Immature natural killer cell (primary cell): ENCODE measurements at regions not wholly inside any gene's neighbourhood (a gene's known extent, or its start where the extent isn't known, plus 50 kb on each side); places are given as distances from the start of the nearest gene placed in this dataset.
"Not testable (repeated sequence)": the region's sequence is repeated elsewhere in the genome, so short reads cannot be mapped to it uniquely, and the experiment has no call there.

Experiments used
- DNase-seq, 3 donors: peaks; one replicate each; pipeline ENCODE4 v3.0.0; 2022; ENCODE audit warnings: mixed read lengths in 1 of 3
- H3K27ac Mint-ChIP-seq, 6 donors: one replicate each; pipeline ENCODE4 v1.8.0; 2020; ENCODE audit warnings: mixed read lengths in 6 of 6, mild to moderate bottlenecking in 5 of 6, inconsistent platforms in 4 of 6, moderate library complexity in 3 of 6
- H3K27me3 Mint-ChIP-seq, 3 donors: one replicate each; pipeline ENCODE4 v1.8.0; 2020 to 2021; ENCODE audit warnings: low read depth in 3 of 3, mild to moderate bottlenecking in 3 of 3, mixed read lengths in 3 of 3, moderate library complexity in 3 of 3, inconsistent platforms in 1 of 3
- H3K36me3 Mint-ChIP-seq, 3 donors: one replicate each; pipeline ENCODE4 v1.8.0; 2020; ENCODE audit warnings: mixed read lengths in 3 of 3, inconsistent platforms in 2 of 3, mild to moderate bottlenecking in 2 of 3
- H3K4me1 Mint-ChIP-seq, 2 donors: one replicate each; pipeline ENCODE4 v1.8.0; 2020; ENCODE audit warnings: inconsistent platforms in 2 of 2, mild to moderate bottlenecking in 2 of 2, mixed read lengths in 2 of 2, moderate library complexity in 1 of 2
- H3K4me3 Mint-ChIP-seq, 5 donors: one replicate each; pipeline ENCODE4 v1.8.0; 2020; ENCODE audit warnings: mild to moderate bottlenecking in 5 of 5, mixed read lengths in 5 of 5, inconsistent platforms in 3 of 5, moderate library complexity in 3 of 5
- H3K9me3 Mint-ChIP-seq, 6 donors: one replicate each; pipeline ENCODE4 v1.8.0; 2020; ENCODE audit warnings: mild to moderate bottlenecking in 6 of 6, mixed read lengths in 6 of 6, inconsistent platforms in 4 of 6, moderate library complexity in 3 of 6

DNA sequence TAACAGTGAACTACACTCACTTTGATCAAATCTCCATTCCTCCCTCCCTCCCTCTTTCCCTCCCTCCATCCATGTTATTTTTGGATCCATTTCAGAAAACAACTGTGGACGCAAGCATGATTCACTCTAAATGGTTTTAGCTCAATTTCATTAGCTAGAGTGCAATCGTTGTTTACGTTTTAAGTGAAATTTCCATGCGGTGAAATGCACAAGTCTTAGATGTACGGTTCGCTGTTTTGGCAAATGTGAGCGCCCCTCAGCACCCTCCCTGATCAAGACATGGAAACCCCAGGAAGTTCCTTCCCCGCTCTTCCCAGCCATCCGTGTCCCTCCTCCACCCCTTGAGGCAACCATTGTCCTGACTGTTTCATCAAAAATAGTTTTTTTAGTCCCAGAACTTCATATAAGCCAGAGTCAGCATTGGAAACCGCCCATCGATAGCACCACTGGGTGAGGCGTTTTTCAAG is 206.3 kb downstream of the NPIPB11 start:
- H3K4me3 Mint-ChIP-seq, H3K9me3 Mint-ChIP-seq, H3K27me3 Mint-ChIP-seq, DNase-seq, H3K4me1 Mint-ChIP-seq: not testable (repeated sequence)
- H3K27ac Mint-ChIP-seq, result peak overlapping the region in 2 of 6 donors; percentile 22 to 49
- peaks cover 3 to 12% (median 5%) of the 10 kb centered on the region in 3 donors for H3K36me3 Mint-ChIP-seq

GRCh38 chr16:29199626-29200025 is 206.9 kb downstream of the NPIPB11 start:
- Mint-ChIP-seq H3K36me3 (peaks cover 3 to 10% (median 5%) of the 10 kb centered on the region in 3 donors), H3K4me1 (peaks cover 5 to 10% of the 10 kb centered on the region in 2 donors), H3K27ac (peak overlapping the region in 1 of 6 donors; percentile 50)
- H3K9me3 Mint-ChIP-seq, DNase-seq, H3K27me3 Mint-ChIP-seq, H3K4me3 Mint-ChIP-seq: not testable (repeated sequence)

DNA sequence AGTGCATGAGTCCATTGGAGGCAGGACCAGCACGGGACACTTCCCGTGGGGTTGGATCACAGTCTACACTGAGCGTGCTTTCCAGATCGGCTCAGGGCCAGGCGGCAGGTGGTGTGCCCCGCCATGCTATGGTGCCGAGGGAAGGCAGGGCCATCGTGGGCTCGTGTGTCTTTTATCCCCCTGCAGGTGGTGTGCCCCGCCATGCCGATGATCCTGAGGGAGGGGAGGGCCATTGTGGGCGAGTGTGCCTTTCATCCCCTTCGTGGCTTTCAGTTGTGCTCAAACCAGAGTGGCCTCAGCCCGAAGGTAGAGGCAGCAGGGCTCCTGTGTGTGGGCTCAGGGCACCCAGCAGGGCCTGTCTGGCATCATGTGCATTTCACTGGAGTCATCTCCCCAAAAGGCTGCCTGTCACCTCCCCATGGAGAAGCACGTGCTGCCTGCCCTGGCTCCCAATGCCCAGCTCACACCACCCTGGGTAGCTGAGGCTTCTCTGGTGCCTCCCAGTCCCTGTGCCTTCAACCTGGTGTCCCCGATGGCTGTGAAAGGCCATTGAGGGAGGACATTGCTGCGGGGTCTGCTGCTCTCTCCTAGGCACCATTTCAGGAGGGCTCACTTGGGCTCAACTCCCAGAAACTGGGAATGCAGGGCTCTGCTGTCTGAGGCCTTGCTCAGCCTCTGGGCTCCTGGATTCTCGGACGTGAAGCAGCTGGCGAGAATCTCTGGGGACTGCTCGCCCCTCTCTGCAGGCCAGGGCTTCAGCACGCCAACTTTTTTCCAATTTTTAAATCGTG is 207.6 kb downstream of the NPIPB11 start:
- H3K27me3 Mint-ChIP-seq, result peaks cover 0 to 3% (median 3%) of the 10 kb centered on the region in 3 donors
- H3K36me3 Mint-ChIP-seq, result peaks cover 0 to 5% (median 3%) of the 10 kb centered on the region in 3 donors
- H3K9me3 Mint-ChIP-seq, result no peaks in the 10 kb centered on the region
- H3K4me3 Mint-ChIP-seq, result no peak overlapping the region
- peak overlapping the region in 1 of 6 donors; percentile 24 for H3K27ac Mint-ChIP-seq
- DNase-seq, result no peak
- peaks cover 5% of the 10 kb centered on the region in 2 donors for H3K4me1 Mint-ChIP-seq

- no peaks in the 10 kb centered on the region for H3K9me3 Mint-ChIP-seq
- H3K36me3 Mint-ChIP-seq, result peaks cover 0 to 5% (median 3%) of the 10 kb centered on the region in 3 donors
- peaks cover 5% of the 10 kb centered on the region in 2 donors for H3K4me1 Mint-ChIP-seq
- H3K27ac Mint-ChIP-seq, result peak overlapping the region in 3 of 6 donors; percentile 2 to 79 (median 63)
- H3K27me3 Mint-ChIP-seq, result peaks cover 0 to 3% (median 3%) of the 10 kb centered on the region in 3 donors
- no peak for DNase-seq
- no peak overlapping the region for H3K4me3 Mint-ChIP-seq
Measured at GRCh38 chr16:29198231-29198630, 208.3 kb downstream of the NPIPB11 start.

DNA sequence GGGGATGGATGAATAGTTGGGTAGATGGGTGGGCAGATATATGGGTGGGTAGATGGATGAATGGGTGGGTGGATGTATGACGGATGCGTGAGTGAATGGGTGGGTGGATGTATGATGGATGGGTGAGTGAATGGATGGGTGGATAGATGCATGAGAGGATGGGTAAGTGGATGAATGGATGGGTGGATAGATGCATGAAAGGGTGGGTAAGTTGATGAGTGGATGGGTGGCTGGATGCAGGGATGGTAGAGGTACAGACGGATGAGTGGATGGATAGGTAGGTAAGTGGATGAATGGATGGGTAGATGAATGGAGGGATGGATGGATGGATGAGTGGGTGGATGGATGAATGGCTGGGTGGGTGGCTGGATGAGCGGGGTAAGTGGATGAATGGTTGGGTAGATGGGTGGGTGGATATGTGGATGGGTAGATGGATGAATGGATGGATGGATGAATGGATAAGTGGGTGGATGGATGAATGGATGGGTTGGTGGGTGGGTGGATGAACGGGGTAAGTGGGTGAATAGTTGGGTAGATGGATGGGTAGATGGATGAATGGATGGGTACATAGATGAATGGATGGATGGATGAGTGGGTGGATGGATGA is 208.9 kb downstream of the NPIPB11 start:
- H3K27me3 Mint-ChIP-seq, H3K4me3 Mint-ChIP-seq, DNase-seq, H3K36me3 Mint-ChIP-seq, H3K9me3 Mint-ChIP-seq: not testable (repeated sequence)
- H3K4me1 Mint-ChIP-seq, result peaks cover 10 to 11% of the 10 kb centered on the region in 2 donors
- H3K27ac Mint-ChIP-seq, result peak overlapping the region in 1 of 6 donors; percentile 81

- H3K4me3 Mint-ChIP-seq, H3K27me3 Mint-ChIP-seq, H3K9me3 Mint-ChIP-seq, DNase-seq, H3K27ac Mint-ChIP-seq, H3K36me3 Mint-ChIP-seq: not testable (repeated sequence)
- H3K4me1 Mint-ChIP-seq, result peaks cover 11% of the 10 kb centered on the region in 2 donors
Measured at GRCh38 chr16:29196746-29197145, 209.8 kb downstream of the NPIPB11 start.

DNA sequence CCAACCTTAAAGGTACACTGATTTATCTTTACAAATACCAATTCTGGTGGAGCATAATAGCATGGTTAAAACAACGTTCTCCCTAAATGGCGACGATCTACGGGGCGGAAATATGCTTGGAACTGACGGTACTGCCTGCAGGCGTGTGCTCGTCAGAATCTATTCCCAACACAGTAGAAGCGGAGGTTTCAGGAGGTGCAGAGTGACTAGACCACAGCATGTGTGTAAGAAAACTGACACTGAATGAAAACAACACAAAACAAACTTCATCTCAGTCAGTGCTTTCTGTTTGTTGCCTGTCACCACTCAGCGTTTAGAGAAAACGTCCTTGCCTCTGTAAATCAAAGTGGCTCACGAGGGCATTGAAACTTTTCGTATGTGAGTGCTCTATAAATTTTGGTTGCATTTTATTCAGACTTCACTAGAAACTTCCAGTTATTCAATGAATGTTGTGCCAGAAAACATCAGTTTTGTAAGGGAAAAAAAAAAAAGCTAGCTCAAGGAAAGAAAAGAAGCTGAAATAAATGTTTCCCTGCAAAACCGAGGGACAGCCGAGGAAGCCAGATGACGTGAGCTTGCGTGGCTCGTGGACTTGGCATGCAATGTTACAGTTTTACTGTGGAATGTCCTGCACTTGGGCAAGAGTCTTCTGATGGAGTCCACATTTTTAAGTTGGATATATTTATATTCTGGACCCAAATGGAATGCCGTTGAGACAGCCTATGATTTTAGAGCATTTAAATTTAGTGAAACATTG is 210.4 kb downstream of the LAT start:
- H3K27me3 Mint-ChIP-seq, result not testable (repeated sequence)

DNA sequence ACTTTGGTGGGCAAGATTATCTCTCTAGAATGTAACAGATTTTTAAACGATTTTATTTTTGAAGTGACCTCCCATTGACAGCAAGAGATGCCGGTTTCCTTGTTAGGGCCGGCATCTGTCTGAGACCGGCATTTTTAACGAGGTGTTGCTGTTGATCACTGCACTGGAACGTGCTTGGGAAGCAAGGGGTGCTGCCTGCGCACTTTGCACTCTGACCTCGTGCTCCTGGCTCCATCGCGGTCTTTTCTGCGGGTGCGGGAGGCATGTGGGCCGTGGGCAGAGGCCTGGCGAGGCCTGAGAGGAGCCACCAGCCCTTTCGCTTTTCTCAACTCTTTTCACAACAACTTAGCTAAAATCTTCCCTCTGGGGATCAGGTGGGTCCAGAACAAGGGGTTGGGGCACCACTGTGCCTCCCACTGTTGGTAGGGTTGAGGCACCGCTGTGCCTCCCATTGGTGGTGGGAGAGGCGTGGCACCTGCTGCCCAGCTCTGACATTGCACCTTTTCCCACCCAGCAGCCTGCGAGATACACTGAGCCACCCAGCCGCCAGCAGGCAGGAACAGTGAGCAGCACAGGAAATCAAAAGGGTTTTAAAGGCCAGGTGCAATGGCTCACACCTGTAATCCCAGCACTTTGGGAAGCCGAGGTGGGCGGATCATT is 209.5 kb downstream of the LAT start:
- not testable (repeated sequence) for DNase-seq, H3K36me3 Mint-ChIP-seq, H3K27me3 Mint-ChIP-seq, H3K9me3 Mint-ChIP-seq, H3K4me3 Mint-ChIP-seq
- Mint-ChIP-seq H3K4me1 (peaks cover 18 to 22% of the 10 kb centered on the region in 2 donors), H3K27ac (peak overlapping the region in 1 of 6 donors; percentile 39)

More for the DNA sequence above, 210.4 kb downstream of the LAT start:
- H3K4me3 Mint-ChIP-seq, DNase-seq, H3K36me3 Mint-ChIP-seq, H3K9me3 Mint-ChIP-seq: not testable (repeated sequence)
- Mint-ChIP-seq H3K27ac (peak overlapping the region in 1 of 6 donors; percentile 40), H3K4me1 (peaks cover 11 to 12% of the 10 kb centered on the region in 2 donors)

DNA sequence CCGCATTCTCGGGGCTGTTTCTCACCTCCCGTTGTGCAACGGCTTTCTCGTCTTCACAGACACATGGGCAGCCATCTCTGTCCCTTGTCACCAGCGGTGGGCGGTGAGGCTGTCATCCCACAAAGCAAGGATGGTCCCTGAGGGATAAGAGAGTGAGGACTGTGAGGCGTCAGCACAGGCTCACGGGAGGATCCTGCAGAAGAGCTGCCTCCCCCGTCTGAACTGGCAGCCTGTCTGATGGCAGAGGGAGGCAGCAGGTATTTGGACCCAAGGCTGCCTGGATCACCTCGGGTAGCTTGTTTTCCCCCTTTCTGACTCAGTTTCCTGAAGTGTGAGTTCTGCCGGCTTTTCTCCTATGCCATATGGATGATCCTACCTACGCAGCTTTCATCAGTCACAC is 208.8 kb downstream of the LAT start:
- not testable (repeated sequence) for H3K36me3 Mint-ChIP-seq, DNase-seq, H3K27me3 Mint-ChIP-seq, H3K9me3 Mint-ChIP-seq, H3K4me3 Mint-ChIP-seq
- peak overlapping the region in 1 of 6 donors; percentile 13 for H3K27ac Mint-ChIP-seq
- H3K4me1 Mint-ChIP-seq, result peaks cover 18 to 23% of the 10 kb centered on the region in 2 donors

- DNase-seq, H3K9me3 Mint-ChIP-seq, H3K36me3 Mint-ChIP-seq, H3K4me3 Mint-ChIP-seq, H3K27me3 Mint-ChIP-seq: not testable (repeated sequence)
- Mint-ChIP-seq H3K4me1 (peaks cover 16 to 23% of the 10 kb centered on the region in 2 donors), H3K27ac (peak overlapping the region in 1 of 6 donors; percentile 13)
Measured at GRCh38 chr16:29193248-29193574, 208.4 kb downstream of the LAT start.

GRCh38 chr16:29192329-29193247 is 207.7 kb downstream of the LAT start:
- peak in 1 of 3 donors; percentile 12 for DNase-seq
- no peak overlapping the region for H3K4me3 Mint-ChIP-seq

DNA sequence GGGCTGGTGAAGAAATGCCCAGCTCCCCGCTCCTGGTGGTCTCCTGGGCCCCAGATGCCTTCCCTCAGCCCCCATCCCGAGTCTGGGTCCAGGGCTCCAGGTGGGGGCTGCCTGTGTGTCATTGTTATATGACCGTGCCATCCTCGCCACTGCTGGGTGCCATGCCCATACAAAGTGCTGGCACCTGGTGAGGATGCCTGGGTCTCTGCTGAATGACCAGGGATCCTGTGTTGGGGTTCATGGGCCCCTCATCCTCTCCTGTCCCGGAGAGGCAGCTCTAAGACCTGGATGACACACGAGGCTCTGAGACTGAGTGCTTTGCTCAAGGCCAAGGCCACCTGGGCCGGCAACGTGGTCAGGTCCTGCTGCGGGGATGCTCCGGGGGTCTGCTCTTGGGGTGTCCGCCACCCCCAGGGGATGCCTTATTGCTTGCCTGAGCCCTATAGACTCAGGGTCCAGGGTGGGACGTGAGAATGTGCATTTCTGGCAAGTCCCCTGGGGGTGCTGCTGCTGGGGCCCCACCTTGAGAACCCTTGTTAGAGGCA is 206.9 kb downstream of the LAT start:
- not testable (repeated sequence) for H3K4me3 Mint-ChIP-seq, DNase-seq, H3K9me3 Mint-ChIP-seq, H3K27ac Mint-ChIP-seq, H3K27me3 Mint-ChIP-seq, H3K36me3 Mint-ChIP-seq
- peaks cover 14 to 23% of the 10 kb centered on the region in 2 donors for H3K4me1 Mint-ChIP-seq

More at GRCh38 chr16:29192329-29193247, 207.7 kb downstream of the LAT start:
- peaks cover 0 to 2% (median 0%) of the 10 kb centered on the region in 3 donors for H3K27me3 Mint-ChIP-seq
- H3K4me1 Mint-ChIP-seq, result peaks cover 16 to 23% of the 10 kb centered on the region in 2 donors
- no peaks in the 10 kb centered on the region for H3K9me3 Mint-ChIP-seq
- H3K27ac Mint-ChIP-seq, result peak overlapping the region in 2 of 6 donors; percentile 13 to 64
- H3K36me3 Mint-ChIP-seq, result no peaks in the 10 kb centered on the region
